IMR-90 (cell line): ENCODE measurements at regions not wholly inside any gene's neighbourhood (a gene's known extent, or its start where the extent isn't known, plus 50 kb on each side); places are given as distances from the start of the nearest gene placed in this dataset.

ENCODE experiments used
- ATAC-seq: fragments of 200-7000 bp; cut with Tn5 transposase; 2 replicates; pipeline ENCODE4 v1.9.1; 2020; ENCODE audit warnings: low read depth, mild to moderate bottlenecking, moderate library complexity
- BruUV-seq: library from RNA; stranded (reverse); fragments of 400-500 nt; replicated peaks from 2 replicates; lab custom pipeline; 2021; lab: Mats Ljungman, UMichigan
- CTCF ChIA-PET: fragments of 300-600 bp; formaldehyde crosslinking; extraction: SDS; loops from one replicate; lab custom pipeline; 2021; ENCODE audit warnings: antibody characterized with exemption; lab: Yijun Ruan, JAX
- POLR2A ChIA-PET: fragments of 300-600 bp; sonication (Branson Sonifier 250); formaldehyde crosslinking; loops from one replicate; lab custom pipeline; 2022; ENCODE audit warnings: antibody characterized with exemption; ENCODE audit not compliant: unreplicated experiment; lab: Charles Lee
- DNase-seq: peaks from one replicate; pipeline ENCODE4 v3.0.0; 2013
- H2AFZ ChIP-seq: replicated peaks from 2 replicates; pipeline ENCODE3; 2013; ENCODE audit warnings: low read length, mild to moderate bottlenecking; ENCODE audit not compliant: poor library complexity
- H2AK5ac ChIP-seq: 2 replicates; pipeline ENCODE4 v1.6.1; 2013; ENCODE audit warnings: low read depth, low read length, inconsistent platforms
- H2AK9ac ChIP-seq: replicated peaks from 2 replicates; pipeline ENCODE3; 2013; ENCODE audit warnings: mild to moderate bottlenecking, low read depth, low read length, moderate library complexity; ENCODE audit not compliant: poor library complexity
- H2BK120ac ChIP-seq: 2 replicates; pipeline ENCODE4 v1.6.1; 2013; ENCODE audit warnings: low read depth, low read length, inconsistent platforms
- H2BK15ac ChIP-seq: 3 replicates; pipeline ENCODE4 v1.6.1; 2013; ENCODE audit warnings: low read depth, low read length, inconsistent platforms
- H2BK20ac ChIP-seq: 2 replicates; pipeline ENCODE4 v1.6.1; 2013; ENCODE audit warnings: low read depth, mild to moderate bottlenecking, inconsistent platforms, low read length, moderate library complexity
- H2BK5ac ChIP-seq: 2 replicates; pipeline ENCODE4 v1.6.1; 2013; ENCODE audit warnings: mild to moderate bottlenecking, low read depth, low read length, inconsistent platforms; ENCODE audit not compliant: poor library complexity, severe bottlenecking
- H3K14ac ChIP-seq: replicated peaks from 2 replicates; pipeline ENCODE4 v1.6.1; 2013; ENCODE audit warnings: low read depth, low read length, inconsistent platforms
- H3K18ac ChIP-seq: 2 replicates; pipeline ENCODE4 v1.6.1; 2013; ENCODE audit warnings: low read depth, low read length, control low read depth
- H3K23ac ChIP-seq: 2 replicates; pipeline ENCODE4 v1.6.1; 2013; ENCODE audit warnings: low read depth, low read length, inconsistent platforms
- H3K27ac ChIP-seq: 2 replicates; pipeline ENCODE4 v1.5.1; 2013; ENCODE audit warnings: mild to moderate bottlenecking, control low read depth, low read length; ENCODE audit not compliant: insufficient read depth
- H3K27me3 ChIP-seq: 2 replicates; pipeline ENCODE4 v1.6.1; 2013; ENCODE audit warnings: low read length; ENCODE audit not compliant: control insufficient read depth, insufficient read depth
- H3K36me3 ChIP-seq: 2 replicates; pipeline ENCODE4 v1.6.1; 2013; ENCODE audit warnings: low read length, mixed read lengths; ENCODE audit not compliant: control insufficient read depth, insufficient read depth
- H3K4ac ChIP-seq: 2 replicates; pipeline ENCODE4 v1.6.1; 2013; ENCODE audit warnings: low read depth, low read length, inconsistent platforms
- H3K4me1 ChIP-seq: 2 replicates; pipeline ENCODE4 v1.6.1; 2013; ENCODE audit warnings: low read length, mixed read lengths; ENCODE audit not compliant: control insufficient read depth, insufficient read depth
- H3K4me2 ChIP-seq: 2 replicates; pipeline ENCODE4 v1.6.1; 2013; ENCODE audit warnings: low read depth, mild to moderate bottlenecking, control low read depth, low read length, moderate library complexity
- H3K4me3 ChIP-seq: 2 replicates; pipeline ENCODE4 v1.5.1; 2013; ENCODE audit warnings: low read depth, mild to moderate bottlenecking, control low read depth, low read length, moderate library complexity; ENCODE audit not compliant: insufficient read depth
- H3K56ac ChIP-seq: 2 replicates; pipeline ENCODE4 v1.6.1; 2013; ENCODE audit warnings: low read length, inconsistent platforms; ENCODE audit not compliant: insufficient read depth; ENCODE audit errors: extremely low read depth
- H3K79me1 ChIP-seq, 2 experiments: 2 replicates each; pipeline ENCODE4 v1.6.1; 2013; ENCODE audit warnings: low read length in 2 of 2, inconsistent platforms in 1 of 2, low read depth in 1 of 2
- H3K9ac ChIP-seq: 2 replicates; pipeline ENCODE4 v1.6.1; 2013; ENCODE audit warnings: low read depth, low read length, control low read depth
- H3K9me1 ChIP-seq: 2 replicates; pipeline ENCODE4 v1.6.1; 2013; ENCODE audit warnings: low read length, inconsistent platforms; ENCODE audit not compliant: insufficient read depth
- H3K9me3 ChIP-seq: 2 replicates; pipeline ENCODE4 v1.6.1; 2013; ENCODE audit warnings: low read length; ENCODE audit not compliant: control insufficient read depth, insufficient read depth
- H4K20me1 ChIP-seq: 2 replicates; pipeline ENCODE4 v1.6.1; 2013; ENCODE audit warnings: low read length, inconsistent platforms; ENCODE audit not compliant: insufficient read depth
- H4K5ac ChIP-seq: 2 replicates; pipeline ENCODE4 v1.6.1; 2013; ENCODE audit warnings: mild to moderate bottlenecking, low read depth, low read length, control low read depth
- H4K8ac ChIP-seq, 2 experiments: 2 replicates each; pipeline ENCODE4 v1.6.1; 2013; ENCODE audit warnings: low read depth in 2 of 2, low read length in 2 of 2, control low read depth in 1 of 2, inconsistent platforms in 1 of 2
- H4K91ac ChIP-seq: 2 replicates; pipeline ENCODE4 v1.6.1; 2013; ENCODE audit warnings: low read depth, low read length, inconsistent platforms; ENCODE audit not compliant: insufficient read depth
- BHLHE40 ChIP-seq: fragments of 150-350 bp; IDR thresholded peaks from 2 replicates; pipeline ENCODE4 v1.6.1; 2016; ENCODE audit warnings: mild to moderate bottlenecking, low read depth, low read length
- NFE2L2 ChIP-seq: fragments of 150-350 bp; IDR thresholded peaks from 2 replicates; pipeline ENCODE4 v1.6.1; 2016; ENCODE audit warnings: low read depth, mild to moderate bottlenecking, low read length
- POLR2A ChIP-seq: IDR thresholded peaks from 2 replicates; pipeline ENCODE4 v1.6.1; 2012; ENCODE audit warnings: mild to moderate bottlenecking, low read depth, low read length
- RAD21 ChIP-seq: IDR thresholded peaks from 2 replicates; pipeline ENCODE4 v1.6.1; 2012; ENCODE audit warnings: low read length, improper control_type of control experiment
- RCOR1 ChIP-seq: IDR thresholded peaks from 2 replicates; pipeline ENCODE4 v1.6.1; 2012; ENCODE audit warnings: mild to moderate bottlenecking, low read length, improper control_type of control experiment; ENCODE audit not compliant: insufficient replicate concordance
- RFX5 ChIP-seq: IDR thresholded peaks from 2 replicates; pipeline ENCODE4 v1.8.0; 2012; ENCODE audit warnings: low read depth, mild to moderate bottlenecking, low read length, moderate library complexity
- WGBS, 2 experiments: methylation state at CpG; one replicate each; pipeline versions ENCODE4 v1.1.5 to v1.1.7; 2013; ENCODE audit warnings: missing lambda C conversion rate in 2 of 2; ENCODE audit not compliant: insufficient read length in 1 of 2; ENCODE audit errors: extremely low coverage in 2 of 2; 5-methylcytosine and 5-hydroxymethylcytosine counted together
- dilution Hi-C: fragments of 300-500 bp; cut with HindIII; formaldehyde crosslinking; loops from one replicate; pipeline ENCODE4 v1.14.3; 2018; ENCODE audit warnings: low sequenced_read_pairs; ENCODE audit not compliant: unreplicated experiment
- in situ Hi-C: fragments of 300-500 bp; cut with MboI; formaldehyde crosslinking; loops from 3 replicates; pipeline ENCODE4 v1.14.3; 2019; ENCODE audit warnings: low sequenced_read_pairs, inconsistent platforms, mixed read lengths
- intact Hi-C: fragments of 100-400 bp; cut with micrococcal nuclease; formaldehyde crosslinking; loops from 2 replicates; pipeline ENCODE4 v1.10.0; 2022
- TF ChIP-seq, protein P1 (sequence below): fragments of 150-350 bp; IDR thresholded peaks from 2 replicates; pipeline ENCODE4 v1.6.1; 2017; ENCODE audit warnings: mild to moderate bottlenecking, antibody characterized with exemption, low read length, low read depth
- TF ChIP-seq, protein P2 (sequence below): fragments of 150-350 bp; IDR thresholded peaks from 2 replicates; pipeline ENCODE4 v1.6.1; 2016; ENCODE audit warnings: low read depth, mild to moderate bottlenecking, low read length, moderate library complexity, borderline replicate concordance

DNA sequence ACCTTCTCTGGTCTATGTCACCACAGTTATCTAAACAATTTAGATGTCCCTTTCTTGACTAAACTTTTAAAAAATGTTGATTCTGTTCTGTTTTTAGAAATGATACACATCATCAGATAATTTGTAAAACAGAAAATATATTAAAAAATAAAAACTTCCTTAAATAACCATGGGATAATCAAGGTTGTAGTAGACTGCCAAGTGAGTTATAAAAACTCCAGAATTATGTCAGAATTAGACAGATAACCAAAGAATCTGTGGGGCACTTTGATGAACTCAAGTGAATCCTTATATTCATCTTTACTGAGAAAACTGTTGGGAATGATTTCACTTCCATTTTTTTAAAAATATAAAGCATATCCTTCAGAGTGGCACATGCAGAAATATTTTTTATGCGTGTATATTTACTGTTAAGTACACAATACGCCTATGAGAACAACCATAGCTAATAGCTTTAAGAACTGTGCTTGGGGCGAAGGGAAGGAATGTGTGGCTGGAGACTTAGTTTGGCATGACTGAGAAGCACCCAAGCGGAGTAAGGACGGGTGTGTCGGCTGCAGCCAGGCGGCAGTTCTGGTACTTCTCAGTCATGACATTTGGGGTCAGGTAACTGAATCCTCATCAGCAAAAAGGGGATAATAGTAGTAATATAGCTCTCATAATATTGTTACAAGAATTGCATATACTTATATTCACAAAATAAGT, 604.7 kb upstream of the CITED2 start:
- H3K4me2 ChIP-seq = no peak overlapping the region
- H2BK5ac ChIP-seq = peak overlapping the region; percentile 52
- H3K4me3 ChIP-seq = no peak overlapping the region
- CTCF ChIA-PET = no interaction called here
- TF ChIP-seq RAD21 = no peak
- TF ChIP-seq, protein P1, sequence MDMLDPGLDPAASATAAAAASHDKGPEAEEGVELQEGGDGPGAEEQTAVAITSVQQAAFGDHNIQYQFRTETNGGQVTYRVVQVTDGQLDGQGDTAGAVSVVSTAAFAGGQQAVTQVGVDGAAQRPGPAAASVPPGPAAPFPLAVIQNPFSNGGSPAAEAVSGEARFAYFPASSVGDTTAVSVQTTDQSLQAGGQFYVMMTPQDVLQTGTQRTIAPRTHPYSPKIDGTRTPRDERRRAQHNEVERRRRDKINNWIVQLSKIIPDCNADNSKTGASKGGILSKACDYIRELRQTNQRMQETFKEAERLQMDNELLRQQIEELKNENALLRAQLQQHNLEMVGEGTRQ = no peak
- TF ChIP-seq RFX5 = no peak
- TF ChIP-seq RCOR1 = no peak
- TF ChIP-seq POLR2A = no peak
- no peak for TF ChIP-seq BHLHE40
- TF ChIP-seq NFE2L2 = no peak
- TF ChIP-seq, protein P2, sequence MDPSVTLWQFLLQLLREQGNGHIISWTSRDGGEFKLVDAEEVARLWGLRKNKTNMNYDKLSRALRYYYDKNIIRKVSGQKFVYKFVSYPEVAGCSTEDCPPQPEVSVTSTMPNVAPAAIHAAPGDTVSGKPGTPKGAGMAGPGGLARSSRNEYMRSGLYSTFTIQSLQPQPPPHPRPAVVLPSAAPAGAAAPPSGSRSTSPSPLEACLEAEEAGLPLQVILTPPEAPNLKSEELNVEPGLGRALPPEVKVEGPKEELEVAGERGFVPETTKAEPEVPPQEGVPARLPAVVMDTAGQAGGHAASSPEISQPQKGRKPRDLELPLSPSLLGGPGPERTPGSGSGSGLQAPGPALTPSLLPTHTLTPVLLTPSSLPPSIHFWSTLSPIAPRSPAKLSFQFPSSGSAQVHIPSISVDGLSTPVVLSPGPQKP = no peak
- dilution Hi-C loops = no loop called here
- H3K4ac ChIP-seq = peak overlapping the region; percentile 61; the same call in 1 of the 2 replicates
- no peak overlapping the region for H3K56ac ChIP-seq
- in situ Hi-C loops = no loop called here
- H3K79me1 ChIP-seq = no peaks in the 10 kb centered on the region
- H3K27me3 ChIP-seq = no peaks in the 10 kb centered on the region
- BruUV-seq = no TSS peak
- H3K36me3 ChIP-seq = no peaks in the 10 kb centered on the region
- POLR2A ChIA-PET = no interaction called here
- peak overlapping the region; percentile 16 to 79; a peak in 3 of 4 replicates for H4K8ac ChIP-seq
- peak overlapping the region; percentile 71 for H4K91ac ChIP-seq
- H2AK9ac ChIP-seq = no peak overlapping the region
- peak overlapping the region; percentile 33 for H2AK5ac ChIP-seq
- no peaks in the 10 kb centered on the region for H4K20me1 ChIP-seq
- intact Hi-C loops = loop anchor here (10.0 kb wide), 1 partner anchor 94 kb away; no protein-coding TSS in a partner anchor
- 0 out of 2 replicates have a peak overlapping the region, but pooled peaks have one; percentile 3 for H3K14ac ChIP-seq
- no peak overlapping the region for H3K9ac ChIP-seq
- H4K5ac ChIP-seq = peak overlapping the region; percentile 81
- peak overlapping the region; percentile 64 for H2BK120ac ChIP-seq
- H3K18ac ChIP-seq = peak overlapping the region; percentile 82
- H3K23ac ChIP-seq = no peak overlapping the region
- no peak for DNase-seq
- no peak overlapping the region for H2AFZ ChIP-seq
- H3K27ac ChIP-seq = no peak overlapping the region
- no peaks in the 10 kb centered on the region for H3K9me3 ChIP-seq
- ATAC-seq = no peak
- peaks cover 29% of the 10 kb centered on the region for H3K4me1 ChIP-seq
- peak overlapping the region; percentile 49; the same call in 2 of the 3 replicates for H2BK15ac ChIP-seq
- H3K9me1 ChIP-seq = no peaks in the 10 kb centered on the region; the same call in 1 of the 2 replicates
- H2BK20ac ChIP-seq = peak overlapping the region; percentile 30; the same call in 1 of the 2 replicates
- 100% methylated on average over 1 of the region's 7 CpGs; no CpG with 5 or more reads in 1 of the 2 experiments for WGBS, 2 experiments
